Suppressor macrophage (primary cell): ENCODE measurements at regions not wholly inside any gene's neighbourhood (a gene's known extent, or its start where the extent isn't known, plus 50 kb on each side); places are given as distances from the start of the nearest gene placed in this dataset.
"Not testable (repeated sequence)": the region's sequence is repeated elsewhere in the genome, so short reads cannot be mapped to it uniquely, and the experiment has no call there.

ENCODE experiments used
- DNase-seq, 4 experiments: peaks; one replicate each; pipeline ENCODE4 v3.0.0-alpha.2; 2020 to 2022

DNA sequence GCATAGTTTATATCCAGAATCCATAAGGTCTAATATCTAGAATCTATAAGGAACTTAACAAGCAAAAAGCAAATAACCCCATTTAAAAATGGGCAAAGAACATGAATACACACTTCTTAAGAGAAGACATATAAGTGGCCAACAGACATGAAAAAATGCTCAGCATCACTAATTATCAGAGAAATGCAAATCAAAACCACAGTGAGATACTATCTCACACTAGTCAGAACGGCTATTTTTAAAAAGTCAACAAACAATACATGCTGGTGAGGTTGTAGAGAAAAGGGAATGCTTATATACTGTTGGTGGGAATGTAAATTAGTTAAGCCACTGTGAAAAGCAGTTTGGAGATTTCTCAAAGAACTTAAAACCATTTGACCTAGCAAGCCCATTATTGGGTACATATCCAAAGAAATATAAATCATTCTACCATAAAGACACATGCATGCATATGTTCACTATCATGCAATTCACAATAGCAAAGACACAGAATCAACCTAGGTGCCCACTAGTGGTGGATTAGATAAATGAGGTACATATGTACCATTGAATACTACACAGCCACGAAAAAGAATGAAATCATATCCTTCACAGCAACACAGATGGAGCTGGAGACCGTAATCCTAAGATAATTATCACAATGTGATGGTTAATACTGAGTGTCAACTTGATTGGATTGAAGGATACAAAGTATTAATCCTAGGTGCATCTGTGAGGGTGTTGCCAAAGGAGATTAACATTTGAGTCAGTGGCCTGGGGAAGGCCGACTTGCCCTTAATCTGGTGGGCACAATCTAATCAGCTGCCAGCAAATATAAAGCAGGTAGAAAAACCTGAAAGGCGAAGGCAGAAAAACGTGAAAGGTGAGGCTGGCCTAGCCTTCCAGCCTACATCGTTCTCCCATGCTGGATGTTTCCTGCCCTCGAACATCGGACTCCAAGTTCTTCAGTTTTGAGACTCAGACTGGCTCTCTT, 397.2 kb downstream of the NKX6-1 start:
- DNase-seq, result not testable (repeated sequence)

DNA sequence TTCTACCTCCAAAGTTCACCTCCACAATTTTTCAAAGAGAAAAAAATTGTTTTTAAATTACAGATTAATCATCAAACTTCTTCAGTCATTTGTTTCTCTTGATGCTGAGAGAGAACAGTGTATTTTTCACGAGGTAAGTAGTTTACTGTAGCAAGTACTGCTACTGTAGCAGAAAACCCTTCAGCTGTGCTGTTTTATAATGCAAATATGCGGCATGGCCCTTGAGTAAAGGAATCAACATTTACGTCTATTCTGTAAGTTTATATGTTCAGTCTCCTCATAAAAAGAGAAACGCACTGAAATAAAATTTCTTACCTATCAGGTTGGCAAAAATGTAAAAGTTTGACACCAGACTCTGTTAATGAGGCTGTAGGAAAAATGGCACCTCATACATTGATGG, 399.0 kb downstream of the NKX6-1 start:
- no peak for DNase-seq

DNA sequence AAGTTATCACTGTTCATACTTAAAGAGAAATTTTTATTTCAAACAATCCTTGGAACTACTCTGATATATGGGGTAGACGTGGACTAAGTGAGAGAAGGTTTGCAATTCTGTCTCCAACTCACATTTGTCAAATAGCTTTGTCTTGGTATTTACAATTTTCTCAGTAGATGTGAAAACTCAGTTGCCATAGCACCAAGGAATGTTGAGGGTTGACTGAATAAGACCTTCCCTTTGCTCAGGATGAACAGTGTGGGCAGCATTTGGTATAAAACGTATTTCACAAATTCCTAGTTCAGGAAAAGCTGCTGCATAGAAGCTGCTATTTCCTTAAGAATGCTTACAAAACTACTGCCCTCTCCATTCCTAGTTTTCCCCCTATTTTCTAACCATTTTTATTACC, 399.5 kb downstream of the NKX6-1 start:
- no peak for DNase-seq

DNA sequence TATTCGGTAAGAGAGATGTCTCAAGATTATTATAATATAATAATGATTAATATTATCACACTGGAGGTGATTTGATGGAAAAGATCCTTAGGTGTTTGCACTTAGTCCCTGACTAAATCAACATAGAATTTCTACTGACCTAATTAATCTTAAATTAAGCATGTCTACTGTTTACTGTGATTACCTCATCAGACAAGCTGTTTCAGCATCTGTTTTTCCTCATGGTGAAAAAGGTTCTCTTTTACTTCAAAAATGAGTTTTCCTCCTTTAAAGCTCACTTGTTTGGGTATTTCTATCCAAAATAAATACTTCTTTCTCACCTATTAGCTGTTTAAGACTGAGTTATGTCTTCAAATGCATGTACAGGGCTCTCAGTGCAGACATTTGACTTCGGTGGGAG, 407.8 kb downstream of the NKX6-1 start:
- DNase-seq, result no peak

DNA sequence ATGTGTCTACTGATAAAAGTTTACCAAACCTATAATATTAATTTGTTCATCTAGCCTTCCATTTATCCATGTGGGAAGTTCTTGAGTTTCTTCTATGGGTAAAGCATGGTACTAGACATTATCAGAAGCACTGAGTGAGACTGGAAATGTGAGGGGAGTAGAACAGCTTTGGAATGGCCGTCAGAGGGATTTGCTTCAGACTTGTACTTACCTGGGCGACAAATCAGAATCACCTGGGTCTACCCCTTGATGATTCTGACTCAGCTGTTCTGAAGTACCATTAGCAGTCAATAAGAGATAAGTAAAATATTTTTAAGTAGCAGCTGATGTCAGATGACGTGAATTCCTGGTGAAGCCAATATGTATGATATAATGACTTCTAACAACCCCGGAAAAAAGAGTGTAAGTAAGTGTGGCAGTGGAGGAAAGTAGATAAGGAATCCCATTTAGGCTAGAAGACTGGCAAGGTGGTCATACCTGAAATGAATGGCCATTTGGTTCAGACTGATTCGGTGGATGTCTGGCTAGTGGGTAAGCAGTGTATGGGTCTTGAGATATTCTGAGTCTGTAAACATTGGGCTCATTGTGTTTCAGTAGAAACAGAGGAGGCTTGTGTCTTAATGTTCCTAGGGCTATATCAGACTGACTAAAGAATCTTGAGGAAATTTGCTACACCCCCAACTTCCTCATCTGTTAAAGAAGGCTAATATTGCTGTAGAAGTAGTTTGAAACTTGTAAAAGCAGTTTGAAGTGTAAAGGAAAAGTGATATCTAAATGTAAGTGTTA, 409.2 kb downstream of the NKX6-1 start:
- DNase-seq, result no peak

DNA sequence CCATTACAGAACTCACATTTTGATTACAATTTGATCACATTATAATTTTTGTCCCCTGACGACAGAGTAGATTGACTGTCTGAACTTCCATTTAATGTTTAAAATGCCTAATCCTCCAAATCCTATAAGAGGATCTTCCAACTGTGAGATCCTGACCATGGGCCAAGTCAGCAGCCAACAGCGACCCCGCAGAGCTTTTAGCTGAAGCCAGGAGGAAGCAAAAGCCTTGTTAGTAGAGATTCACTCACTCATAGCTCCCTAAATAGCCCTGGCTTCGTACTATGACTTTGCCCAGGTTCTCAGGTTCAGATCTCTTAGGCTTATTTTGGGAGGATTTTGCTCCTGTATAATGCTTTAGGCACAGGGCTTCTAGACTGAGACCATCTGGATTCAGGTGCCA, 413.1 kb downstream of the NKX6-1 start:
- no peak for DNase-seq

DNA sequence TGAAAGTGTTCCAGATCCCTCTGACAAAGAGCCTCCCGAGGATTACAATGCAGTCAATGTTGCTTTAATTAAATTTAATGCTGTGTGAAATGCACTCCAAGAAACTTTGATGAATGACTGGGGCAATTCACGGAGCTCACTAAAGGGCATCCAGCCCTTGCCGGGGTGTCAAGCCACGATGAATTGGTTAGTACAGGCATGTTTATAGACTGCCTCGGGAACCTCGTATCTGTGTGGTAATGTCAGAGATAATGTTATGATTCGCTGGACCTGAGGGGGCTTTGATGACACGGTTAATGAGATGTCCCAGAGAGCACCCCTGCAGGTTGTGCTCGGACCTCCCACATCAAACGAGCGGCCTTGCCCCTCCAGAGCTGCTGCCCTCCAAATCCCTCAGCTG, 428.8 kb downstream of the NKX6-1 start:
- no peak for DNase-seq

DNA sequence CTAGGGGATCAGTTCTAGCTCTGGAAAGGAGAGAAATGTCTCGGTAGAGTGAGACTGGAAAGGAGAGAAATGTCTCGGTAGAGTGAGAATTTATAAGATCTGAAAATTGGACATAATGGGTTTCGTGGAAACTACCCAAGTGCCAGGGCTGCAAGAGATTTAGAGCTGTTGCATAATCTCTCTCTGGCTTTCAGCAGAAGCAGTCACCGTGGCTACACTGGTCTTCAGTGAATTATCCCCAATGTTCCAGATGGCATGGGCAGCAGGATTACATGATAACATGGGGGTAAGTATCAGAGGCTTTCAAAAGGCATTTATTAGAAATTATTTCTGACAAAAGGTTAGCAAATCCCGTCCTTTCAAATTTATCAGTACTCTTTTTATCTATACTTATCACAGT, 435.5 kb downstream of the NKX6-1 start:
- no peak for DNase-seq

DNA sequence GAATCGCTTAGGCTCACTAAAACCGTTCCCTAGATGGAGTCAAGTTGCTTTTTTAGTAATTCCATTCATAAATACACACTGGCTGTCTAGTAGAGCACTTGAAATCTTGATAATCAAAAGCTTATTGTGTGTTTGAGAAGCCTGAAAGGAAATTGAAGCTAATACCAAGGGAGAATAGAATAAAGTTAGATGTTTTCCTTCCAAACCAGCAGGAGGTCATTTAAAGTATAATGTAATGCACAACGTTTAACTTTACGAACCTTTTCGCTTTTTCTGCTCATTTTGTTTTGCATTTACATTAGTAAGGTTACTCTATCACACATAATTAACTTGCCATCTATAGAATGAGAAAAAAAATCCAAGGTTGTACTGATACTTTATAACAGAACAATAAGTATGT, 440.9 kb downstream of the NKX6-1 start:
- no peak for DNase-seq

DNA sequence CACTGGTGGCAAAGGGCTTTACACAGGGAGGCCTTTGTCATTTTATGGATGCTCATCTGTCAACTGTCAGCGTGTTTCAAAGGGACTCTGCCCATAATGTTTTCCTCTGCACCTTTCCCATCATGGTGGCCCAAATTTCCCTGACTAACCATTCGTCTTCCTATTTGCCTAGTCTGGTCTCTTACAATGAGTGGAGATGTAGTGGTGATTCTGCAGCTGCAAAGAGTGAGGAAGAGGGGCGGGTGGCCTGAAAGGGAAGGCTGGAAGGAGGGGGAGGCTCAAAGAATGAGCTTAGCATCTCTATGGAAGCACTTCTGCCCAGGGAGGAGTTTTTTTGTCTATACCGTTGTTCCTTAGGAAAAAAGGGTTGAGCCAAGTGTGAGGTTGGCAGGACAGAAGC, 447.5 kb downstream of the NKX6-1 start:
- no peak for DNase-seq

DNA sequence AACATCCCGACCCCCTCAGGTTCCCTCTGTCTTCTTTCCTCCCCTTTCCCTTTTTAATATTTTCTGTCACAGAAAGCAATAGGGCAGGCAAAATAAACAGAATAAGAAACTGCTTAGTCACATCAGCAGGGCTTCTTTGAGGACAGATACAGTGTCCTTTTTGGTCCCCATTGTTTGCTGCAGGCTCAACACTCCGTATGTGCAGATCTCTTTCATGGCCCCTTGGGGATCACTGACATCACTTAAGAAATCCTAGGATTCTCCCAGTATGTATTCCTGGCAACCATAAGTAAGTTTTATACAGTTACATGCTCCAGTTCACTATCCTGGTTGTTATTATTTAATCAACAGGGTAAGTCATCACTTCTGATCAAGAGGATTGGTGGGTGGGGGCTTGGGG, 448.0 kb downstream of the NKX6-1 start:
- DNase-seq, result no peak

DNA sequence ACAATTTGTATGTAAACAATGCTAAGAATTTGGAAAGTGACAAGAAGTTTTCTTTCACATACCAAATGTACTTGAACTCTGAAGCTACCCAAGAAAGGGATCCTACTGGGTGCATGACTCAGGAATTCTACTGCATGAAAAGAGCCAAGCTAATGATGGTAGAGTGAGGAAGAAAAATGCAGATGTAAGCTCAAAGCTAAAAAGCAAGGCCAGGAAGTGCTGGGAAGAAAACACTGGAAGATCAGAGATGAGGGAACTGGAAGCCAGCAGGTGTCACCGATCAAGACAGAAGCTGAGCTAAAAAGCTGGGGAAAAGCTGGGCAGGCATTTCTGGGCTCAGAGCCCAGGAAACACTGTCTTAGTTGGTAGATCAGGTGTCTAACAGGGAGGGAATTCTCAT, 449.1 kb downstream of the NKX6-1 start:
- no peak for DNase-seq

DNA sequence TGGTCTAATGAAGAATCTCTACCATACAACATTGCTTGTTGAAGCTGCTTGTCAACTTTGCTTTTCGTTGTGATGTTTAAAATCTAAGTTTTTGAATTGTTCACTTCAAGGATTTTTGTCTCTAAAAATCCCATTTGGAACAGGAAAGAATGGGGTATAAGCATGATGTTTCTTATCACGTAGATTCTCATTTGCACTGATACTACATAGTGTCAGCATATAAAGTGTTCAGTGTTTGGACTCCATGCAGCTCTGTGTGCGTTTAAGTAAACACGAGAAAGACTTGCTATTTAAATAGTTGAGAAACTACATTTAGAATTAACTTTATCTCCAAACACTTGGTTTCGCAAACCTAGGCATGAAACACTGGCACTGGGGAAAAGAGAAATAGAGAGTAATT, 452.5 kb downstream of the NKX6-1 start:
- DNase-seq, result no peak

DNA sequence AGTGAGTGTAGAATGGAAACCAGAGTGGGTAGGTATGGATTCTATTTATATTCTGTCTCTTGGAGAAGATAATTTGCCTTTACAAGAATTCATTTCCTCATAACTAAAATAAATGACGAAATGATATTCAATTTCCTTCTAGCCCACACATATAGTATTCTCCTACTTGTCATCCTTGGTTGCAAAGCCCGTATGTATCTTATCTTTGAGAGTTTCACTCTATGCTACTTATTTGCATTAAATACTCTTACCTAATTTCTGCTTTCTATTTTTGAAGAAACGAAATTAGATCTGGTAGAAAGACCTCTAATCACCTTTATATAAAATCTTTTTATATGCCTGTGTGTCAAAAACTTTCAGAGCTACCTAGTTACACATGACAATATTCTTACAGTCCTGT, 457.7 kb downstream of the NKX6-1 start:
- DNase-seq, result no peak

DNA sequence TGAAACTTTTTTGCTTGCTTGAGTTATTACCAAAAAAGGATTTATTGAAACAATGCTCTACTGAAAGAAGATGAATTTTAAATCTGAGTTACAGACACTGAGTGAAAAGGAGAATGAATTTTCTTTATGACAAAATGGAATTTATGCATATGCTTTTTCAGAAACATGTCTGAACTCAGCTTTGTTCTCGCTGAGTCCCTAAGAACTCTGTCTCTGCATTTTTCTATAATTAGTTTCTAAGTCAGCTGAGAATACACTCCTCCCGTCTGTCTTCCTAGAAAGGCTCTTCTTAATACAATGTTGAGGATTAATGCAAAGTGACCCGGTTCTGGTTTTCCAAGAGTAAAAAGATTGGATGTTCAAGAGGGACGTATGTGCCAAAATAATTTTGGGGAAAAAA, 463.5 kb downstream of the NKX6-1 start:
- no peak for DNase-seq

DNA sequence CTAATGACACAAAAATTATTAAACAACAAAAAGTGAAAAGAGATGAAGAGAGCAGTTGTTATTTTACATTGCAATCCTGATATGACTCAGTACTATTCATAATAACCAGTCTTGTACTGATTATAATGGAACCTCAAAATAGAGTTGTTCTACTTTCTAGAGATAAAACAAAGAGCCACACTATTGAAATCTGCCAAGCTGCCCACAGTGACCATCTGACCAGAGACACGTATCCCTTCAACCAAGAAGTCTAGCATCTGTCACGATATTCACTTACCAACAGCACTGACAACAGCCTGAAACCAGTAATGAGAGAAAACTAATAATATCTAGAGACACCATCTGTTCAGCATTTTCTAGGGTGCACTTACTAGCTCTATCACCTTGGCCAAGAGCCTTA, 466.7 kb downstream of the NKX6-1 start:
- DNase-seq, result no peak

DNA sequence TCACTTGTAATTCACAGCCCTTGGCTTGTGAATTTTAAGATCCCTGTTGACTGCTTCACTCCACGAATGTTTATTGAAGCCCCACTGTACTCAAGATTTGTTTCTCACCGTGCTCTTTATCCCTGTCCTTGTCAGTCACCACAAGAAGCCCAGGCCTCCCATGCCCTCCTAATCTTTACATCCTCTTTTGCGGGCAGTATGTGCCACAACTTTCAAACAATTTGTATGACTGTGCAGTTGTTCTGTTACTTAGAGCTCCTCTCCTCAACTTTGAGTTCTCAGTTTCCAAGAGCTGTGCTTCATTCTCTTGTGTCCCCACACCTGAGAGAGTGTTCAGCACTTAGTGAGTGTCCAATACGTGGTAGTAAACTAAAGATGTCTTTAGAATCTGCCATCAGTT, 467.7 kb downstream of the NKX6-1 start:
- DNase-seq, result no peak

DNA sequence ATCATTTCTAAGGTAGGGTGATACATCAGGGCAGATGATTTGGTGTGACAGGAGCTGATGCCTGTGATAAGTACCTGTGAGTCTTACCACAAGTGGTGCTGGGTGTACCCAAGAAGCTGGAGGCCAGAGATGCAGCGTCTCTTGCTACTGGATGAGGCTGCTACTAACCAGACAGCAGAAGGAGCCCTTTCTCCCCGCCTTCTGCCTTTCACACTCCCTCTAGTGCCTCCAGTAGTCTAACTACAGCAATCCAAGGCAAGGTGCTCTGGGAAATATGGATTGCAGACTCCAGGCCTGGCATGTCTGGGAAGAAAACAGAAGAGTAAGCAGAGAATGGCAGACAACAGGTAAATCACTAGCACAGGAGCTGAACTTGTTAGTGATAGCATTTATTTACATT, 470.8 kb downstream of the NKX6-1 start:
- no peak for DNase-seq

DNA sequence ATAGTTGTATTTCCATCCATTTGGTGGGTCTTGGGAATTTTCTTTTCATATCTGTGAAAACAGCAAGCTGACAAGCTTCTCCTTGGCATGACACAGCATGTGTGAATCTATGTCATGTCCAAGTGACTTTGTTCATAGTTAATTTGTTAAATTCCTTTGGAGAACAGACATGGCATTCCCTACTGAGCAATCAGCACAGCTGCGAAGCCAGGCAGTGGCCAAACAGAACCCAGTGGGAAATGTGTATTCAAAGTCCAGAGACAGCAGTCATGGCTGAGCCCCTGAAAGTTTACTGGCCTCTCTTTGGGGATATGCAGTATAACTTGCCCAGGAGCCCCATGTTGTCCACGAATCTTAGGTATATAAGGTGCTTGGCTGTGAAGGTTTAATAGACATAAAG, 474.7 kb downstream of the NKX6-1 start:
- DNase-seq, result no peak

DNA sequence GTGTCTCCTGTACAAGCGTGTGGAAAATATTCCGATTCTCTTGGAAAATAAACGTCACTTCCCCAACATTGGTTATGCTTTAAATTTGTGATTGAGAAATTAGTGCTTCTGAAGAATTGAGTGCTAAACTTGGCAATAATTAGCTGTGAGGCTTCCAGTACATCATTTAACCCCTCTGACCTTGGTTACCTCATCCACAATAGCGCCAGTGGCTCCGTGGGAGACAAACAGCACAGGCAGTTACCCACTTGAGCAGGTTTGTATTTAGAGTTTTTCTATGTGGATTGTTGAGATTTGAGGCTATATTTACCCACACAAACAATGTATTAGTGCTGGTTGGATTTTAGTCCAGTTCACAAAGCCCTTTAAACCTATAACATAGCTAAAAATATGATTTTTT, 476.5 kb downstream of the NKX6-1 start:
- no peak for DNase-seq

DNA sequence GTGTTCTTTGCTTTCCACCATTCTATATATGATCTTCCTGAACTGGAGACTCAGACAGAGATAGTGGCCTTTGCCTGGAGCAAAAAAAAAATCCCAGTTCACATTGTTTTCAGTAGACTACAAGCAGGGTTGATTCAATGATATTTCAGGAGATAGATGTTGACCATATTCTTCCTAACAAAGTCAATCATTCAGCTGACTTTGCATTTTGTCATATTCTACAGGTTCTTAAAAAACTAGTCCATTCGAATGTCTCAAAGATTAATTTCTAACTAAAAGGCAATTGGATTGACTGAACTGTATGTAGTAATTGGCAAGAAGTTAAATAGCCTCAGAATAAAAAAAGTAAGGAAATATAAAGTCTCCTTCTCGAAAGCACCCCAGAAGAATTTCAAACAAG, 479.5 kb downstream of the NKX6-1 start:
- no peak for DNase-seq

DNA sequence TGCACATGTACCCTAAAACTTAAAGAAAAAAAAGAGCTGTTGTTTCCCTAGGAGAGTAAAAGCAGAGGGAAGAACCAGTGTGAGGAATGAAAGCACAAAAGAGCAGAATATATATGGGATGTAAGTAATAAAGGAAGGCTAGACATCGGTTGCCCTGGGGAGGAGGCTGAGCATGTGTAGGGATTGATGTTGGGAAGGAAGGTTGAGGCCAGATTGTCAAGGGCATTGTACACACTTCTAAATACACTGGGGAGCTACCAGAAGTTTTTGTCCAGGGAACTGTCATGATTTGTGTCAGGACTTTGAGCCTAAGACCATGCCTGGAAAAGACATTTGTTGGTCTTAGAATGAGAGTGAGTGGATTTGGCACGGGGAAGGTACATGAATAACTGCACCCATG, 467.1 kb downstream of the GPAT3 start:
- no peak for DNase-seq

DNA sequence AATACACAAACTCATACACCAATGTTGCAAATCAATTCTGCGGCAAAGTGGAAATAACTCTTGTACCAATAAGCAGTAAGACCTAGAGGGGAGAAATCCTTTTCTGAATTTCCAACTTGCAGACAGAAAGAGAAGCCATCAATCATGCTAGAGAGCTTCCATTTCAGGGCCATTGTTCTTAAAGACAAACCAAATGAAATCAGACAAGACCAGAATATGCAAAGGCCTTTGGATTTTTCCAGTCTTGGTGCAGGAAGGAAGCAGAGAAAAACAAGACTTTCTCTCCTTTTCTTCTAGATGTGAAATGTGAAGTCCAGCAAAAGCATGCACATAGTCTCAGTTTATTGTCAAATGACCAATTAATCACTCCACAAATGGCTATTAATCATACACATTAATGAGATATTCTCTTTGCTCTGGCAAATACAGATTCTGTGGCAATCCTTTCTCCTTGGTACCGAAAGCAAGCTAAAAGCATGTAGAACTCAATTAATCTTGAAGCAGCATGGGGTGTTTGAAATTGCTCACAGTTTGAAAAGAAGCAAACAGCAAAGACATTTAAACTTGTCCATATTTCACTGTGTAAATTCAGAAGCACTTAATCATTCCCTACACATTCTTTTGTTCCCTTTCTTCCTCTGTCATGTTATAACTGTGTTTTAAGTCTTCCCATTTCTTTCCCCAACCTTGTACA, 466.1 kb downstream of the GPAT3 start:
- DNase-seq, result no peak
